GDM1 (cell line): ENCODE measurements at regions not wholly inside any gene's neighbourhood (a gene's known extent, or its start where the extent isn't known, plus 50 kb on each side); places are given as distances from the start of the nearest gene placed in this dataset.

Experiments
- DNase-seq: peaks from one replicate; lab custom pipeline; 2025; lab: John Stamatoyannopoulos, UW

DNA sequence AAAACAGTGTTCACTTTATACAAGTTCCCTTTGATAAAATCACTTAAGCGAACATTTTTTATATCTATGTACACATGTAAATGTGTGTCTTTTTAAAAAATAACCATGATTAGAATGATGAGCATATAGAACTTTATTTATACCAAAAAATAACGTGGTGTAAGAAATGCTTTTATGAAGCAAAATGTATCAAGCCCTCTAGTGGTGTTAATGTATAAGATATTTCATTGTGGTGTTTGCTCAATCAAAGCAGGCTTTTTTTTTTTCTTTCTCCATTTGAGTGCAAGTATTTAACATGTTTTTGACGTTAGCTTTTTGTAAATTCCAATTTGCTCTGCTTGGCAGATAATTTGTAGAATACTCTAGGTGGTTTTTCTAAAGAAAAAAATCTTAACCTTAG is 2092.4 kb upstream of the TENM3 start:
- no peak for DNase-seq

DNA sequence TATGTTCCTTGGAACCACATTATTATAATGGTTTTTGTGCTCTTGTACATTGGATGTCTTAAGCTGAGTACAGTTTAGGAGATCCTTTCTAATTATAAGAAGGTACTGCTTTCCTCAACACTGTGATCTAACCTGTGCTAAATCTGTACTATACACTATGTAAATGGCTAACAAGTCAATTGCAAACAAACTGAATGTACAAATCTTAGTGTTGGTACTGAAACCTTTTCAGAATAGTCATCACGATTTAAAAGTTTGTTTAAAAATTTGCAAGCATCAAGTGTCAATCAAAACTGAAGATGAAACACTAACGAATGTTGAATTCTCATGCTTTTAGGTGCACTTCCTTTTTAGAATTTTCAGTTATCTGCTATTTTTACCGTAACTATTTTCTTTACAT is 2090.4 kb upstream of the TENM3 start:
- DNase-seq = no peak

DNA sequence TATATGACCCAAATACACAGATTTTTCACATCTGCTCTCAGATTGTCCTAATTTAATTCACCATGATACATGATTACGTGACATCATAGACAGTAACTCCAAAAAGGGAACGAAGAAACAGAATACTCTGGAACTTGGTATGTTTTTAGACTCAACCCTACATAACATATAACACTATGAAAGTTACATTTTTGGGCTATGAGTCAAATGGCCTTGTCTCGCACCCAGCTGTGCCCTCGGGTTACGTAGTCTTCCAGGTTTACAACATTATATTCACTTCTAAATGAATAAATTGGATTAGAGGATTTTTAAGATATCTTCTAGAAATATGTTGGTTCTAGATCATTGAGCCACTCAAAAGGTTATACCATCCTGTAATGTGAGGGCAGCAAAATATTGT is 2089.6 kb upstream of the TENM3 start:
- DNase-seq = no peak

DNA sequence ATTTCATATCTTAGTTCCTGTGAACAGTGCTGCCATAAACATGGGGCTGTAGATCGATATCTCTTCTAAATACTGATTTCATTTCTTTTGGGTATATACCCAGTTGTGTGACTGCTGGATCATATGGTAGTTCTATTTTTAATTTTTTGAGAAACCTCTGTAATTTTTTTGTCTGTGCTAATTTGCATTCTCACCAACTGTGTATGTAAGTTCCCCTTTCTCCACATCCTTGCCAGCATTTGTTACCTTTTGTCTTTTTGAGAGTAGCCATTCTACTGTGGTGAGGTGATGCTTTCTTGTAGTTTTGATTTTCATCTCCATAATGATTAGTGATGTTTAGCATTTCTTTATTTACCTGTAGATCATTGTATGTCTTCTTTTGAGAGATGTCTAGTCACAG is 2086.5 kb upstream of the TENM3 start:
- no peak for DNase-seq

DNA sequence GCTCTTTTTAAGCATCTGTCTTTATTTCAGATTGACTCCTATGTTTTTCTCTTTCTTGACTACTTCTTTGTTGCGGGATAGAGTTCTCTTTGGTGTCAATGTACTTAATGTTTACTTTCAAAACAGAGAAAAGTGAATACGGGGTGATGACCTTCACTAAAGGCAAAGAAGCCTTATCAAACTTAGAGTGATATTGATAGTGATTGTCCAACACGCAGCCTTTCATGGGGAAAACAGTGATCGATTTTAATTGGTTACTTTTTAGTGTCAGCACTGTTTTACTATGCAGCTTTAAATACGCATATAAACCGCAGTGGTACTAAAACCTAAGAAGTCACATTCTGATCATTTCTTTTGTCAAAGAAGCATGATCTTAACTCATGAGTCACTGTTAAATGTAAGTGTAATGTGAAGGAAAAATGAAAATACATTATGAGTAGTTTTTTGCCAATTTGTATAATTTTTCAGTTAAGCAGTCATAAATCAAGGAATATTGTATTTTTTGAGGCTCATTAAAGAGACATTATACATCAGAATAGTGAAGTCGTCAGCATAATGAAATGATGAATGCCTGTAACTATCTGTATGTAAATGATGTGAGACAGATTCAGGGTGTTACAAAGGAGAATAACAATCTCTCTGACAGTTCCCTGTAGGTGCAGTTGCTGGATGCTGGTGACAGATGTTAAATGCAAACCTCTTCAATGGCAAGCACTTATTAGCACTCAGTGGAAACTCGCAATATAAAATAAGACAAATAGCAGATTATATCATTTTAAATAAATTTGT is 2082.8 kb upstream of the TENM3 start:
- DNase-seq = no peak

DNA sequence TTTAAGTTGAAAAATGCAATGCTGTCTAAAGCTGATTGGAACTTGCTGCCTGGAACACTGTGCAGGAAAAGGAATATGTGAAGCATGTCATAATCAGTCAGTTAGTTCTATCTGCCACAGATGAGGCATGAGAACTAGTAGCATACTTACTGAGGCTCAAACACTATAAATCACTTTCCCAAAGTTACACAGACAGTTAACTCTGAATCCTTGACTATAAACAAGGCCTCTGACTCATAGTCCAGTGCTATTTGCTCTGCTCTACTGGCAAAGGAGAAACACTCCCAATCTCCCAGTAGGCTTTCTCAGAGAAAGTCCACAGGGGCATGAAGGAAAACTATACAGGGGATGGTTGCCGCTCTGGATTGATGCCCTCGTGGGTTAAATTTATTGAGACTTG is 2078.4 kb upstream of the TENM3 start:
- no peak for DNase-seq

DNA sequence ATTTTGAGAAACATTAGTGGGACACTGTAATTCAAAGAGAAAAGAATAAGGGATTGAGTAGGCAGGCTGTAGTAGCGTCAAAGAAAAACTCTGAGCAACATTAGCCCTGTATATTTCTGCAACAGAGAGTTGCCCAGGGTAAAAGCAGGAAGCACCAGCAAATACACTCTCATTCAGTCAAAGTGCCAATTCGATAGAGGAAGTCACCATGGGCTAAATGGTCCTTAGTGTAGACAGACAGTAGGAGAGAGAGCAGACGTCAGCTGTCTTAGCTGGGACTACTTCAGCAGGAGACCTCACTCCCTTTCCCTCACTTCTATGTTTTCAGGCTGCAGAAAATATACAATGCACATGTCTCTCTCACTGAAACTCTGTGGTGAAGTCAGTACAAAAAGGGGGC is 2073.8 kb upstream of the TENM3 start:
- no peak for DNase-seq

DNA sequence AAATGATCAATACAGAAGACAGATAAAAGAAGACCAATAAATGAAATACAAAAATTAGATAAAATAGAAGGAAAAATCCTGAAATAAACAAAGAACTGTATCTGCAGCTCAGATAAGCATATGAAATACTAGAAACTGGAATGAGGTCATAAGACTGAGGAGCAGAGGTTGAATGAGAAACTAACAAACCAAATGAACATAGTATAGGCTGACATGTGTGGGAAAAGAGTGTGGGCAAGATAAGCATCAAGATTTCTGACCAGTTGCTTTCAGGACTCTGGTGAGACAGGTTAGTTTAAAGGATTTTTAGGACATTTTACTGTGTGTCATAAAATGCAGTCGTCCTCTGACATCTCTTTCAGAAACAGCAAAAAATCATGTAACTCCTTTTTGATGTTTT is 2073.2 kb upstream of the TENM3 start:
- no peak for DNase-seq

DNA sequence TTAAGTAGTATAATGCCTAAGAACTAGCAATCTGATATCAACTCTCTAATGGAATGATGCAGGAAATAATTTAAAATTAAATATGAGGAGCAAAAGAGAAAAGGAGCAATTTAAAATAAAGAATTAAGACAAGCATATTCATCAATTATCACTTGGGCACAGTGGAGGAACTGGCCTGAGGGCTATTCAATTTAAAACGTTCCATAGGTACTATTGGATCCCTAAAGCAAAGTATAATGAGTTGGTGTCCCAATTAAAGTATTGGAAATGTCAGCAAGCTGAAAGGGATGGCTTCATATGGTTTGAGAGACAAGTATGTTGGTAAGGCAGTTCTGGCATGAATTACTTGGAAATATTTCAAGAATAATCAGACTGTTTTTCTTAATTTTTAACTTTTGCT is 2064.1 kb upstream of the TENM3 start:
- no peak for DNase-seq

DNA sequence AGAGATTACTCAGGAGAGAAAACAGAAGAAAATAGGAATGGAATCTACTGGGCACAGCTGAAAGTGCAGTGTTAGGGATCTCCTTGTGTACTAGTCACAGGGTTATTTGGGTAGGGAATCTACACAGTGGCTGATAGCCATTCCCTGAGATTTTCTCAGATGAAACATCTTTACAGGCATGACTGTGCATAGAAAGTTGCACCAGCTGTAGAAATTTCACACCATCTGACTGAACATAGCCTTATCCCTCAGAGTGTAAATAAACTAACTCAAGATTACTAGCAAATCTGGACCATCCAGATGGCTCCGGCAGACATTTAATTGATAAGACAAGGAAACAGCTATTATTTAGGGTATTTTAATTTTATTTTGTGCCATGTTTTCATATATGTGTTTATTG is 2053.5 kb upstream of the TENM3 start:
- no peak for DNase-seq

DNA sequence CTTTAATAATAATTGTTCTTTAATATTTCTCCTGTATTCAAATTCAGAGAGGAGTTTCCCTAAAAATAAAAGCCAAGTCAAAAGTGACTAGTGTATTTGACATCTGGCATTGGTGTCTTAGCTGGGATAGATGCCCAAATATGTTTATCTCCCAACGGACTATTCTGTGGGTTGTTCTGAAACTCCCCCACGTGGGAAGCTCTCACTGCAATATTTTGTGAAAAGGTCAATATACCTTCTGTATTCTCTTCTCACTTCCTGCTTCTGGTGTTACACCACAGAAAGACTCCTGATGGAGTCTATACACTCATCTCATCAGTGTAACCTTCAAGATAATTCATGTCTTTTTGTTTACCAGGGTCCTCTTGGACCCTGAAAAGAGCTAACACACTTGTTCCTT is 2052.8 kb upstream of the TENM3 start:
- DNase-seq = no peak

DNA sequence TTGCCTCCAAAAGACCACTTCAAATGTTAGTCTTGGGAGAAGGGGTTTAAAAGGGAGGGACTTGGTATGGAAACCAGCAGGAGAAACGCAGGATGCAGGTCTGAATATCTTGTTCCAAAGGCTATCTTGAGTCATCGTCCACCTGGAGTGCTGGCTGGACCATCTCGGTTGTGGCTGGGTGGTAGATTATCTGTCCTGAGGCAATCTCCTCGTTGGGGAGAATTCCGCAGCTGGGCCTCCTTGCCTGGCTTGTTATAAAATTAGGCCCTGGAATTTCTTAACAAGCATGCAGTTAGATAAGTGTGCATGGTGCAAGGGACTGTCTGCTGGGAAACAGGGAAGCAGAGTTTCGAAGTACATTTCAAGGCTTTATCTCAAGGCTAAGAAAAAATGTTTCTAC is 2045.7 kb upstream of the TENM3 start:
- no peak for DNase-seq

DNA sequence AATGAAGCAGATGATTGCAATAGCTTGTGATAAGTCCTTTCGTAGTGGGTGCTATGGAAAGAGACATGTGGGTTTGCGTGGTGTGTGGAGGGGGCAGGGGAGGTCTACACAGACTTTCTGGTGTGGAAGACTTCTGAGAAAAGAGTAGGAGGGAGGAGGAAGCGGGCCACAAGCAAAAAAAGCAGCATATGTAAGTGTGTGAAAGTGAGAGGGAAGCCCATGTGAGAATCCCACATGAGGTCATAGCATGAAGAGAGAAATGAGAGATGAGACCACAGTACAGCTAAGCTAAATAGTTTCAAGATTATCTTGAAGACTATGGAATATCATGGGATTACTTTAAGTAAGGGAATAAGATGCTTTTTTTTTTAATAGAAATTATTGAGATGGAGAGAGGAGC is 2039.9 kb upstream of the TENM3 start:
- no peak for DNase-seq

DNA sequence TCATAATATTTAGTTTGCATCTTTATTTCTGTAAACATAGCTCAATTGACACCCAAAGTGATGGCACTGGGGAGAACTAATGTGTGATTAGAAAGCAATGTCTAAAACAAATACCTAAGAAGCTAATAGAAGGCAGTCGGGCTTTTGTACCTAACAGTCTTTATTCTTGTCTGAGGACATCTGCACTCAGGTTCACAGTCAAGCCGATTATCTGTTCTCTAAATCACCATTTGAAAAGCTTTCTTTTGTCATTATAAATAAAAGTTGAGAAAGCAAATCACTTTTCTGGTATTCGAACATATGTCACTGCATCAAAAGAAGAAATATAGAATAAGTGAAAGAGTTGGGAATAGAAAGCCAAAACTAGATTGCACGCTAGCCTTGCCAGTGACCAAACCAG is 2037.9 kb upstream of the TENM3 start:
- no peak for DNase-seq

DNA sequence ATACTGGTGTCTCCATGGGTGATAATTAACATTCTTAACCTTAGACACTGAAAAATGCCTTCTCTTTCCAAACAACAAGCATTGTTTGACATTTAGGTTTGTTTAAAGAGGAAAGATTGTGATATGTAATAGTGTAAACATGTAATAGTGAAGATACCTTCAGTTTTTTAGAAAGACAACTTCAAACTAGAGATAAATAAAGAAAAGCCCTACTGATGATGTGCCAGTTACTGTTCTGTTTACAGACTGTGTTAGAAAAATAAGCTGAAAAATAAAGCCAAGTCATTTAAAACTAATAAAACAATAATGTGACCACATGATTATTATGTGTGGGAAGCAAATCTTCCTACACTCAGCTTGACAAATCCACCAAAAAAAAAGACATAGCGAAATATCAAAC is 2035.3 kb upstream of the TENM3 start:
- DNase-seq = no peak

DNA sequence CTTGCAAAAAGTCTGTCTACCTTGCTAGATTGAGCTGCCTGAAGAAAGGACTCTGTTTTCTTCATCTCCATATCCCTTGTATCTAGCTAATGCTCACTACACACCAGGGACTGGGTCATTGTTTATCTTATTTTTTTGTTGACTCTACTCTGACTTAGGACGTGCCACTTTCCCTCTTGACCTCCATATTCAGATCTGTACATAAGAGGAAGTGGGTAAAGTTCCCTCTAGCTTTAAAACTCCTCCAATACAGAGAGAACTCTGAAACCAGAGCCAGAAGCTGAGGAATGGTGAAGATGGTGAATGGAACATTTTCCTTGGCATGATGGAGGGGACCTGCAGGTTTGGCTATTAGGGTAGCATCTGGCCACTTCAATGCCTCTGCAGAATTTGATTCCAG is 2026.1 kb upstream of the TENM3 start:
- no peak for DNase-seq

DNA sequence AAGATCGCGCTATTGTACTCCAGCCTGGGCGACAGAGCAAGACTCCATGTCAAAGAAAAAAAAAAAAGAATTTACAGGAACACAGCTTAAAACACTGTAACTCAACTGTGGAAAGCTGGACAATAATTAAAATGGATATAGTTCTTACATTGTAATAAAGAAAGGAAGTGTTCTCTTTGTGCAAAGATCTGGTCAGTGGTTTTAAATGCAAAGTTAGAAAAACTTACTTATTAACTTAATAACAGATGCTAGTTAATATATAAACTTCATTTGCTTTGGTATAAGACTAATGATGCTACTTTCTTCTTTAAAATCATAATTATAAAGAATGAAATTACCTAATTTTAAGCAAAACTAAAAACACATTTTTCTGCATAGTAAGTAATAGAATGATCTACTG is 2024.1 kb upstream of the TENM3 start:
- no peak for DNase-seq

DNA sequence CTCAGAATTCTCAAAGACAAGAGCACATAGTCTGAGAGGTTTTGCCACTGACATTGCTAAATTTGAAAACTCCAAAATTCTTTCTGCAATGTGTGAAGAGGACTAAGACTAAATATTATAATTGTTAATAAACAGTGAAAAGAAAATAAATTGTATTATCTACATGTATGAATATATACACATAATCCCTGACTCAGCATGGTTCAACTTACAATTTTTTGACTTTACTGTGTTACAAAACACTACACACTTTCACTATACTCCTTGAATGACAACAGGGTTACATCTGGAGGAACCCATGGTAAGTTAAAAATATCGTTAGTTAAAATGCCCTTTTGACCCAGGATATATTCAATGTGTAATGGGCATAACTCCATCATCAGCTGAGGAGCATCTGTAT is 2017.2 kb upstream of the TENM3 start:
- no peak for DNase-seq

DNA sequence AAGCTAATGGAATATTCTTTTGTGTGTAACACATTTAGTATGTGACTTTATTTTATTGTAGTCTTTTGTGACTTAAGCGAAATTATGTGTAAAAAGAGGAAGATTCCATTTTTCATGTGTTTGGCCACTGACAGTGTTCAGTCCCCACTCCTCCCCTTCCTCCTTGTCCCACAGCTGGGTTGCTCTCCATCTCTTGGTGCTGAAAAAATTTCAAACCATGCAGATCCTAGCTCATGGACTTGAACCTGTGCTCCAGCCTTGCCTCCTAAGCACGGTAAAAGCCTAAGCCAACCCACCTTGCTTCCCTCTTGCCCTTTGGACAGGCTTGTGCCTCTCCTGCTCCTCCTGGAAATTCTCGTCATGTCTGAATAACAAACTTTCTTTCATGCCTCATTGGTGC is 2008.5 kb upstream of the TENM3 start:
- DNase-seq = no peak

DNA sequence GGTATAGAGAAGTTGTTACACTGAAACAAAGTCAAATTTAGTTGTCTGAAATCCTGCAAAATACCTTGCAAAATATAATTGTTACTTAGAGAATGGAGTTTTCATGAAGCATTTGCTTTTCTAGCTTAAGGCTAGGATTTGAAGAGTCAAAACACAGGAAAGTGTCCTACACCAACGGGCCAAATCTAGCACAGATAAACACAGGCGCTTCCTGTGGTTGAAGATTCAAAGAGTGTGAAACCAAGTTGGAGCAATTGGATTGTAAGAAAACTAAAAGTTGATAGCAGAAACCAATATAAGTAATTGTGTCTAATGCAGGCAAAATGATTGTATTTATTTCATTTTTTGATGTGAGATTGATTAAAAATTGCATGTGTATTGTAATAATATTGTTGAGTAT is 2002.5 kb upstream of the TENM3 start:
- DNase-seq = no peak

DNA sequence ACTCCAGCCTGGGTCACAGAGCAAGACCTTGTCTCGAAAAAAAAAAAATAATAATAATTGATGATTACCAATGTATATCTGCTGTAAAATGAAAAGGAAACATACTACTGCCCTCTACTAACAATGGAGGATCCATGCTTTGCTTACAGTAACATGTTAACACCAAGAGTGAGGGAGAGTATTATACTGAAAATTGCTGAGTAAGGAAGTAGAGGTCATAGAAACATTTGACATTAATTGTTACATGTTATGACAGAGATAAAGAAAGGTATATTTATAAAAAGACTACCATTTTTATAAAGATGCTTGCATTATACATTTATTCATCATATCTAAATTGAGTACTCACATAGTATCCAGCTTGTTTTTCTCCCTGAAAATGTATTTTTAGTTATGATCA is 1989.8 kb upstream of the TENM3 start:
- no peak for DNase-seq

DNA sequence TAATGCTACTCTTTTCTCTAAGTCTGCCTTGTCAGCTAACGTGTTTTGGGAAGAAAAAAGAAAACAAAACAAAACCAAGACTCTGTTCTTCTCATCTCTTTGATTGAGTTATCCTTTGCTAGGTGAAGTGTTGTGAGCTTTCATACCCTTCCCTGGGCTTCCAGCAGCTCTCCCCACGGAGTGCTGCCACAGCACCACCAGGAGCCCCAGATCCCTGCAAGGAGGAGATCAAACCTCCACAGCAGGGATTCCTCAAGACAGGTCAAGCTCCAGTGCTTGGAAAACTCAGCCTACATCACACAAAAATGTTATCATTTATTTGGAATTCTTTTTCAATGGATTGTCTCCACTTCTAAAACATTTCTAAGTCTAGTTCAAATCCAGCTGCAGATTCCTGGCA is 1981.9 kb upstream of the TENM3 start:
- no peak for DNase-seq

DNA sequence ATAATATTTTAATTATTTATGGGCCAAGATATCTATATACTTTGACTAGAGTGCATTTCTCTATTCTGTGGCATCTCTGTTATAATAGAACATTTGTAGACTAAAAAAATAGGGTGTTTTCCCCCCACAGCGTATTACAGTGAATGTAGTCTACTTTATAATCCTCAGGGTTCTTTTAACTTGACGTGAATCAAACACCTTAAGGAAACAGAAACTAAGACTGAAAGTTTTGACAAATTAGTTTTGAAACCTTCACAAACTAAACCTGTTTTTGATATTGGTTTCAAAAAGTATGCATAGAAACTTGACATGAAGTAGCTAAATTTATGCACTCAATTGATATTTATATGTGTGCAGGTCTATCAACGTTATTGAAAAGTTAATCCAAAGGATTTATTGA is 1963.1 kb upstream of the TENM3 start:
- no peak for DNase-seq

DNA sequence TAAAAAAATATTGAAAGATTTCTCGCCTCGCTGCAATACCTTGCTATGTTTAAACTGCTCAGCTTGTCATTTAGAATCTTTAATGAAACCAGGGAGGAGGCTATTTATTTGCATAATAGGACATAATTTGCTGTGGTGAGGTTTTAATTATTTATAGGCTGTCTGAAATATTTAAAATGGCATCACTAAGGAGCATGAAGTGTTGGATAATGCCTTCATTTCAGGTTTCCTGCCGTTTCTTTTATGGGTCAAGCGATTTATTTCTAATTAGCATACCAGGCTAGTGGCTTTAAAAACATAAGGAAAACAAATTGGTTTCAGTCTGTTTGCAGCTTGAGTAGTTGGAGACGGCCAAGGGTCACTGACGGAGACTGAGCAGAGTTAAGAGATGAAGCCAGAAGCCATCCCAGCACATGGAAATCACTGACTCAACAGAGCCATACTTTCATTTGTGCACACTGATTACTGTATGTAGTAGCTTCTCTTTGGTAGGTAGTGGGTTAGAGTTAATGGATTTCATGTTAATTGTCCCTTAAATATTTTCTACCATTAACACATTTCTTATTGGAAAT is 1962.4 kb upstream of the TENM3 start:
- DNase-seq = no peak
